H9 (cell line): ENCODE measurements at regions not wholly inside any gene's neighbourhood (a gene's known extent, or its start where the extent isn't known, plus 50 kb on each side); places are given as distances from the start of the nearest gene placed in this dataset.

Source experiments
- DNase-seq: peaks from one replicate; pipeline ENCODE4 v3.0.0-alpha.2; 2017
- H2AFZ ChIP-seq: one replicate; pipeline ENCODE4 v1.6.1; 2013; ENCODE audit warnings: mild to moderate bottlenecking, low read length, control low read depth, moderate library complexity
- H2AK5ac ChIP-seq: 2 replicates; pipeline ENCODE4 v1.6.1; 2013; ENCODE audit warnings: low read length, control low read depth, mixed read lengths; ENCODE audit not compliant: insufficient read length
- H2BK120ac ChIP-seq: one replicate; pipeline ENCODE4 v1.6.1; 2013; ENCODE audit warnings: low read depth, mild to moderate bottlenecking, low read length, control low read depth, inconsistent platforms; ENCODE audit not compliant: poor library complexity, severe bottlenecking
- H2BK12ac ChIP-seq: 2 replicates; pipeline ENCODE4 v1.6.1; 2013; ENCODE audit warnings: low read length, control low read depth, mixed read lengths, low read depth; ENCODE audit not compliant: insufficient read length
- H2BK15ac ChIP-seq: 2 replicates; pipeline ENCODE4 v1.6.1; 2013; ENCODE audit warnings: low read depth, low read length, control low read depth
- H2BK20ac ChIP-seq: one replicate; pipeline ENCODE4 v1.6.1; 2013; ENCODE audit warnings: low read depth, mild to moderate bottlenecking, low read length, control low read depth, inconsistent platforms; ENCODE audit not compliant: poor library complexity, severe bottlenecking
- H2BK5ac ChIP-seq: 2 replicates; pipeline ENCODE4 v1.6.1; 2013; ENCODE audit warnings: low read length, control low read depth, mixed read lengths; ENCODE audit not compliant: insufficient read length
- H3K14ac ChIP-seq: 2 replicates; pipeline ENCODE4 v1.6.1; 2013; ENCODE audit warnings: low read length, control low read depth; ENCODE audit not compliant: insufficient read depth
- H3K18ac ChIP-seq: 2 replicates; pipeline ENCODE4 v1.6.1; 2013; ENCODE audit warnings: low read depth, mild to moderate bottlenecking, mixed read lengths, low read length, control low read depth; ENCODE audit not compliant: insufficient read length
- H3K23ac ChIP-seq: 2 replicates; pipeline ENCODE4 v1.6.1; 2013; ENCODE audit warnings: low read length, control low read depth, mixed read lengths, low read depth; ENCODE audit not compliant: insufficient read length
- H3K23me2 ChIP-seq: 2 replicates; pipeline ENCODE4 v1.6.1; 2013; ENCODE audit warnings: low read depth, mild to moderate bottlenecking, mixed read lengths, low read length, control low read depth; ENCODE audit not compliant: insufficient read length, poor library complexity, severe bottlenecking
- H3K27ac ChIP-seq: 2 replicates; pipeline ENCODE4 v1.5.1; 2013; ENCODE audit warnings: low read length, control low read depth, mixed read lengths, low read depth; ENCODE audit not compliant: insufficient read length
- H3K27me3 ChIP-seq: 2 replicates; pipeline ENCODE4 v1.6.1; 2013; ENCODE audit warnings: low read length, control low read depth, inconsistent platforms; ENCODE audit not compliant: insufficient read depth
- H3K4ac ChIP-seq: 2 replicates; pipeline ENCODE4 v1.6.1; 2013; ENCODE audit warnings: low read depth, mild to moderate bottlenecking, control low read depth, inconsistent platforms, low read length, moderate library complexity
- H3K4me1 ChIP-seq: 2 replicates; pipeline ENCODE4 v1.6.1; 2013; ENCODE audit warnings: low read length, control low read depth, inconsistent platforms; ENCODE audit not compliant: insufficient read depth
- H3K4me2 ChIP-seq: 2 replicates; pipeline ENCODE4 v1.6.1; 2013; ENCODE audit warnings: low read length, control low read depth, mixed read lengths; ENCODE audit not compliant: insufficient read length, insufficient read depth
- H3K56ac ChIP-seq: 2 replicates; pipeline ENCODE4 v1.6.1; 2013; ENCODE audit warnings: low read depth, mild to moderate bottlenecking, mixed read lengths, low read length, control low read depth; ENCODE audit not compliant: insufficient read length
- H3K79me1 ChIP-seq: 2 replicates; pipeline ENCODE4 v1.6.1; 2013; ENCODE audit warnings: low read depth, mild to moderate bottlenecking, moderate library complexity, low read length, control low read depth, inconsistent platforms; ENCODE audit not compliant: insufficient read depth, poor library complexity, severe bottlenecking
- H3K79me2 ChIP-seq: 2 replicates; pipeline ENCODE4 v1.6.1; 2013; ENCODE audit warnings: low read length, control low read depth, inconsistent platforms; ENCODE audit not compliant: insufficient read depth
- H3K9ac ChIP-seq: 2 replicates; pipeline ENCODE4 v1.6.1; 2013; ENCODE audit warnings: low read length, control low read depth, mixed read lengths; ENCODE audit not compliant: insufficient read length; ENCODE audit errors: extremely low read depth
- H3K9me3 ChIP-seq: one replicate; pipeline ENCODE4 v1.6.1; 2013; ENCODE audit warnings: low read depth, low read length, inconsistent platforms; ENCODE audit not compliant: control insufficient read depth
- H3T11ph ChIP-seq: one replicate; pipeline ENCODE4 v1.6.1; 2013; ENCODE audit warnings: mild to moderate bottlenecking, low read length, control low read depth, inconsistent platforms
- H4K20me1 ChIP-seq: one replicate; pipeline ENCODE4 v1.6.1; 2013; ENCODE audit not compliant: control insufficient read depth, insufficient read length, insufficient read depth
- H4K5ac ChIP-seq: 2 replicates; pipeline ENCODE4 v1.6.1; 2013; ENCODE audit warnings: low read depth, mild to moderate bottlenecking, mixed read lengths, low read length, control low read depth; ENCODE audit not compliant: insufficient read length
- H4K8ac ChIP-seq: replicated peaks from 2 replicates; pipeline ENCODE4 v1.6.1; 2013; ENCODE audit warnings: low read length, control low read depth, mixed read lengths, low read depth; ENCODE audit not compliant: insufficient read length
- H4K91ac ChIP-seq: 2 replicates; pipeline ENCODE4 v1.6.1; 2013; ENCODE audit warnings: low read depth, mild to moderate bottlenecking, moderate library complexity, mixed read lengths, low read length, control low read depth; ENCODE audit not compliant: insufficient read length
- H3K27ac Mint-ChIP-seq, 3 experiments: 2 replicates in 2 of 3; 3 replicates in 1 of 3; pipeline ENCODE4 v1.8.0; 2020 to 2021; ENCODE audit warnings: mixed read lengths in 3 of 3, mild to moderate bottlenecking in 1 of 3, moderate library complexity in 1 of 3
- H3K27me3 Mint-ChIP-seq: 2 replicates; pipeline ENCODE4 v1.8.0; 2021; ENCODE audit warnings: low read depth, mild to moderate bottlenecking, moderate library complexity, mixed read lengths
- H3K36me3 Mint-ChIP-seq, 3 experiments: 2 replicates in 2 of 3; 3 replicates in 1 of 3; pipeline ENCODE4 v1.8.0; 2020 to 2021; ENCODE audit warnings: low read depth in 3 of 3, mixed read lengths in 3 of 3; ENCODE audit not compliant: insufficient read depth in 1 of 3
- H3K4me1 Mint-ChIP-seq, 2 experiments: 2 replicates each; pipeline ENCODE4 v1.8.0; 2020; ENCODE audit warnings: mixed read lengths in 2 of 2
- H3K4me3 Mint-ChIP-seq, 2 experiments: 2 replicates in 1 of 2; 3 replicates in 1 of 2; pipeline ENCODE4 v1.8.0; 2020 to 2021; ENCODE audit warnings: mild to moderate bottlenecking in 2 of 2, mixed read lengths in 2 of 2, moderate library complexity in 1 of 2
- H3K9me3 Mint-ChIP-seq, 2 experiments: 2 replicates in 1 of 2; 3 replicates in 1 of 2; pipeline ENCODE4 v1.8.0; 2020; ENCODE audit warnings: mild to moderate bottlenecking in 2 of 2, mixed read lengths in 2 of 2, moderate library complexity in 1 of 2
- WGBS: extraction: QIAGEN DNeasy Blood & Tissue Kit; methylation state at CpG from one replicate; pipeline ENCODE4 v1.1.7; 2013; ENCODE audit warnings: missing lambda C conversion rate, low lambda C conversion rate, mixed read lengths; ENCODE audit not compliant: insufficient read length; ENCODE audit errors: extremely low coverage; 5-methylcytosine and 5-hydroxymethylcytosine counted together
- TF ChIP-seq, protein P1 (sequence below): fragments of 200-600 bp; sonication (generic); conservative IDR thresholded peaks from 3 replicates; pipeline ENCODE4 v1.8.0; 2021; ENCODE audit warnings: antibody characterized with exemption, mild to moderate bottlenecking

DNA sequence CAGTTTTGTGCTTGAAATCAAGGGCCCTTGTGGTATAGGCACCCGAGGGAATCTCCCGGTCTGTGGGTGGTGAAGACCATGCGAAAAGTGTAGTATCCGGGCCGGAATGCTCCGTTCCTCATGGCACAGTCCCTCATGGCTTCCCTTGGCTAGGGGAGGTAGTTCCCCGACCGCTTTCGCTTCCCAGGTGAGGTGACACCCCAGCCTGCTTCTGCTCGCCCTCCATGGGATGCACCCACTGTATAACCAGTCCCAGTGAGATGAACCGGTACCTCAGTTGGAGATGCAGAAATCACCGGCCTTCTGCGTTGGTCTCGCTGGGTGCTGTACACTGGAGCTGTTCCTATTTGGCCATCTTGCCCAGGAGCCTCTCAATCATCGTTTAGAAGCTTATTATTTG lies 195.7 kb upstream of the POT1 start:
- H2AFZ ChIP-seq, result no peak overlapping the region
- H4K20me1 ChIP-seq, result no peaks in the 10 kb centered on the region
- H3K9me3 ChIP-seq, result no peaks in the 10 kb centered on the region
- Mint-ChIP-seq H3K27me3 (no peaks in the 10 kb centered on the region), H3K4me1 (peaks cover 4 to 5% of the 10 kb centered on the region in 2 experiments; a peak in 3 of 4 replicates), H3K4me3 (no peak overlapping the region), H3K9me3 (peaks cover 0 to 3% of the 10 kb centered on the region in 2 experiments; a peak in 2 of 5 replicates), H3K36me3 (peaks cover 0 to 1% (median 0%) of the 10 kb centered on the region in 3 experiments; a peak in 1 of 7 replicates), H3K27ac (no peak overlapping the region; a peak in 1 of 7 replicates)
- no peaks in the 10 kb centered on the region for H3K79me2 ChIP-seq
- H3K18ac ChIP-seq, result no peak overlapping the region
- no peaks in the 10 kb centered on the region for H3K23me2 ChIP-seq
- H2BK15ac ChIP-seq, result no peak overlapping the region
- no peak overlapping the region for H2BK120ac ChIP-seq
- H2BK5ac ChIP-seq, result no peak overlapping the region
- WGBS, result no CpG with 5 or more reads among the region's 15 CpGs
- H2BK12ac ChIP-seq, result no peak overlapping the region
- H3K9ac ChIP-seq, result no peak overlapping the region
- H3K4me1 ChIP-seq, result no peaks in the 10 kb centered on the region; the same call in 1 of the 2 replicates
- TF ChIP-seq, protein P1, sequence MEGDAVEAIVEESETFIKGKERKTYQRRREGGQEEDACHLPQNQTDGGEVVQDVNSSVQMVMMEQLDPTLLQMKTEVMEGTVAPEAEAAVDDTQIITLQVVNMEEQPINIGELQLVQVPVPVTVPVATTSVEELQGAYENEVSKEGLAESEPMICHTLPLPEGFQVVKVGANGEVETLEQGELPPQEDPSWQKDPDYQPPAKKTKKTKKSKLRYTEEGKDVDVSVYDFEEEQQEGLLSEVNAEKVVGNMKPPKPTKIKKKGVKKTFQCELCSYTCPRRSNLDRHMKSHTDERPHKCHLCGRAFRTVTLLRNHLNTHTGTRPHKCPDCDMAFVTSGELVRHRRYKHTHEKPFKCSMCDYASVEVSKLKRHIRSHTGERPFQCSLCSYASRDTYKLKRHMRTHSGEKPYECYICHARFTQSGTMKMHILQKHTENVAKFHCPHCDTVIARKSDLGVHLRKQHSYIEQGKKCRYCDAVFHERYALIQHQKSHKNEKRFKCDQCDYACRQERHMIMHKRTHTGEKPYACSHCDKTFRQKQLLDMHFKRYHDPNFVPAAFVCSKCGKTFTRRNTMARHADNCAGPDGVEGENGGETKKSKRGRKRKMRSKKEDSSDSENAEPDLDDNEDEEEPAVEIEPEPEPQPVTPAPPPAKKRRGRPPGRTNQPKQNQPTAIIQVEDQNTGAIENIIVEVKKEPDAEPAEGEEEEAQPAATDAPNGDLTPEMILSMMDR, result no peak
- DNase-seq, result no peak
- H3K4ac ChIP-seq, result no peak overlapping the region
- H4K91ac ChIP-seq, result no peak overlapping the region
- no peak overlapping the region for H3K56ac ChIP-seq
- H3K4me2 ChIP-seq, result no peak overlapping the region
- H3K27ac ChIP-seq, result no peak overlapping the region
- H4K8ac ChIP-seq, result no peak overlapping the region
- H2BK20ac ChIP-seq, result no peak overlapping the region
- no peak overlapping the region for H3K23ac ChIP-seq
- no peak overlapping the region for H3K14ac ChIP-seq
- no peaks in the 10 kb centered on the region for H3K79me1 ChIP-seq
- H2AK5ac ChIP-seq, result no peak overlapping the region
- no peak overlapping the region for H4K5ac ChIP-seq
- no peaks in the 10 kb centered on the region for H3K27me3 ChIP-seq
- no peak overlapping the region for H3T11ph ChIP-seq
